ENCODE measurements at regions not wholly inside any gene's neighbourhood (a gene's known extent, or its start where the extent isn't known, plus 50 kb on each side); places are given as distances from the start of the nearest gene placed in this dataset.

- Histone ChIP-seq H4K20me1 (ENCODE audit: insufficient read depth) (no peaks in the 10 kb centered on the region), H3K9me2 (ENCODE audit: insufficient read depth) (no peaks in the 10 kb centered on the region), H2AFZ (ENCODE audit: low read depth, low read length, poor library complexity, severe bottlenecking) (no peak overlapping the region), H3K4me1 (ENCODE audit: control insufficient read depth in 1 of 2, insufficient read depth in 2 of 2, low read length in 2 of 2) (no peaks in the 10 kb centered on the region), H3K27ac (ENCODE audit: low read depth, low read length) (no peak overlapping the region), H3K4me2 (ENCODE audit: low read length) (no peak overlapping the region), H3K9ac (ENCODE audit: low read length) (no peak overlapping the region), H3K9me3 (ENCODE audit: control insufficient read depth in 1 of 2, insufficient read depth in 1 of 2, low read depth in 1 of 2, low read length in 2 of 2) (no peaks in the 10 kb centered on the region), H3K4me3 (replicated peaks in 1 of 2; ENCODE audit: low read depth in 1 of 2, low read length in 2 of 2) (no peak overlapping the region), H3K36me3 (ENCODE audit: control insufficient read depth in 1 of 2, insufficient read depth in 2 of 2, low read length in 2 of 2) (no peaks in the 10 kb centered on the region), H3K27me3 (ENCODE audit: insufficient read depth, low read length) (no peaks in the 10 kb centered on the region), H3K79me2 (ENCODE audit: insufficient read depth, low read length) (no peaks in the 10 kb centered on the region)
- ChIA-PET RAD21 (ENCODE audit: low non-redundant PET in 1 of 2, low total read pairs in 2 of 2, uncharacterized antibody in 2 of 2, unreplicated experiment in 2 of 2) (no interaction called here), POLR2A (no interaction called here), CTCF (no interaction called here)
- no peak for DNase-seq (ENCODE audit: low read depth, low spot score)
- ATAC-seq = no peak
- intact Hi-C loops (cut with micrococcal nuclease) = no loop called here
- TF ChIP-seq ELF1 (IDR thresholded peaks at IDR 0.05; ENCODE audit: borderline replicate concordance, low read depth) = no peak
- no peak for TF ChIP-seq SRF (IDR thresholded peaks at IDR 0.05; ENCODE audit: low read depth)
- TF ChIP-seq TCF7L2 (IDR thresholded peaks at IDR 0.05; ENCODE audit: borderline replicate concordance, extremely low read depth, insufficient read depth, insufficient read length) = no peak
- no peak for TF ChIP-seq ATF3 (IDR thresholded peaks at IDR 0.05)
- BruUV-seq (replicated peaks) = no TSS peak
Measured at GRCh38 chrX:77061545-77061944, 385.6 kb upstream of the FGF16 start.

GRCh38 chrX:77065896-77066295 is 381.3 kb upstream of the FGF16 start:
- H3K27me3 ChIP-seq (ENCODE audit: insufficient read depth, low read length) = no peaks in the 10 kb centered on the region
- RAD21 ChIA-PET (ENCODE audit: low non-redundant PET in 1 of 2, low total read pairs in 2 of 2, uncharacterized antibody in 2 of 2, unreplicated experiment in 2 of 2) = no interaction called here
- CTCF ChIA-PET = no interaction called here

More at GRCh38 chrX:77065896-77066295, 381.3 kb upstream of the FGF16 start:
- Histone ChIP-seq H3K4me1 (ENCODE audit: control insufficient read depth in 1 of 2, insufficient read depth in 2 of 2, low read length in 2 of 2) (no peaks in the 10 kb centered on the region), H3K9ac (ENCODE audit: low read length) (no peak overlapping the region), H3K9me3 (ENCODE audit: control insufficient read depth in 1 of 2, insufficient read depth in 1 of 2, low read depth in 1 of 2, low read length in 2 of 2) (no peaks in the 10 kb centered on the region), H2AFZ (ENCODE audit: low read depth, low read length, poor library complexity, severe bottlenecking) (no peak overlapping the region), H3K4me2 (ENCODE audit: low read length) (no peak overlapping the region), H4K20me1 (ENCODE audit: insufficient read depth) (no peaks in the 10 kb centered on the region), H3K27ac (ENCODE audit: low read depth, low read length) (no peak overlapping the region), H3K9me2 (ENCODE audit: insufficient read depth) (no peaks in the 10 kb centered on the region), H3K36me3 (ENCODE audit: control insufficient read depth in 1 of 2, insufficient read depth in 2 of 2, low read length in 2 of 2) (no peaks in the 10 kb centered on the region), H3K4me3 (replicated peaks in 1 of 2; ENCODE audit: low read depth in 1 of 2, low read length in 2 of 2) (no peak overlapping the region), H3K79me2 (ENCODE audit: insufficient read depth, low read length) (no peaks in the 10 kb centered on the region)
- POLR2A ChIA-PET = no interaction called here
- no peak for DNase-seq (ENCODE audit: low read depth, low spot score)
- TF ChIP-seq CEBPB (IDR thresholded peaks at IDR 0.05; ENCODE audit: low read depth) = no peak
- no peak for TF ChIP-seq TCF7L2 (IDR thresholded peaks at IDR 0.05; ENCODE audit: borderline replicate concordance, extremely low read depth, insufficient read depth, insufficient read length)
- no peak for TF ChIP-seq EGR1 (IDR thresholded peaks at IDR 0.05; ENCODE audit: low read depth)
- no peak for TF ChIP-seq SP1 (IDR thresholded peaks at IDR 0.05; ENCODE audit: low read depth)
- TF ChIP-seq MAX (IDR thresholded peaks at IDR 0.05) = no peak
- TF ChIP-seq ELF1 (IDR thresholded peaks at IDR 0.05; ENCODE audit: borderline replicate concordance, low read depth) = no peak
- intact Hi-C loops (cut with micrococcal nuclease) = no loop called here
- ATAC-seq = no peak
- BruUV-seq (replicated peaks) = no TSS peak
